ENCODE measurements at regions not wholly inside any gene's neighbourhood (a gene's known extent, or its start where the extent isn't known, plus 50 kb on each side); places are given as distances from the start of the nearest gene placed in this dataset.

GRCh38 chr4:133287396-133287795 is 138.3 kb downstream of the PCDH10 start:
- TF ChIP-seq CTCF (IDR thresholded peaks at IDR 0.05), result no peak
- no peak for TF ChIP-seq POLR2A (IDR thresholded peaks at IDR 0.05)
- TF ChIP-seq POLR2AphosphoS5 (IDR thresholded peaks at IDR 0.05; ENCODE audit: insufficient read depth in 1 of 2, low read depth in 1 of 2), result no peak
